ENCODE measurements at regions not wholly inside any gene's neighbourhood (a gene's known extent, or its start where the extent isn't known, plus 50 kb on each side); places are given as distances from the start of the nearest gene placed in this dataset.

DNA sequence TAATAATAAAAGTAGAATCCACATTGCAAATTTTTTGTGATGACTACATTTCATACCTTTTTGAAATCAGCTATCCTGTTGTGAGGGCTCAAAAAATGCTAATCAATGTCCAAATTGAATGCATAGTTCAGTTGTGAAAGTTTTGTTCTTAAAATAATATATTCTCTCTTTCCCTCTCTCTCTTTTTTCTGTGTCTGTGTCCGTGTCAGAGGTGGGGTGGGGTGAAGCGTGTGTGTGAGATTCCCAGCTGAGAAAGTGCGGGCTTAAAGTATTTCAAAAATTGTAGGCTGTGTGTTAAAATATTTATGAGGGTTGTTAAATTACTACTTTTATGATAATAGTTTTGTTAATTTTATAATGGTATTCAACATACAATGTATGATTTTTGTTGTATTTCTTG lies 388.0 kb upstream of the LRRTM4 start:
- Histone ChIP-seq H3K56ac (ENCODE audit: insufficient read length, low read depth, low read length) (no peak overlapping the region), H3K18ac (ENCODE audit: insufficient read length, low read depth, low read length) (no peak overlapping the region), H4K5ac (ENCODE audit: insufficient read length, low read depth, low read length) (no peak overlapping the region), H2BK120ac (ENCODE audit: low read depth, low read length, poor library complexity, severe bottlenecking) (no peak overlapping the region), H4K8ac (replicated peaks; ENCODE audit: insufficient read length, low read depth, low read length) (no peak overlapping the region), H2BK15ac (ENCODE audit: low read depth, low read length) (no peak overlapping the region), H4K91ac (ENCODE audit: insufficient read length, low read depth, low read length) (no peak overlapping the region), H3K27ac (ENCODE audit: insufficient read length, low read depth, low read length) (no peak overlapping the region), H3T11ph (ENCODE audit: low read length) (no peak overlapping the region), H2BK12ac (ENCODE audit: insufficient read length, low read depth, low read length) (no peak overlapping the region), H2AK5ac (ENCODE audit: insufficient read length, low read length) (no peak overlapping the region), H4K20me1 (ENCODE audit: control insufficient read depth, insufficient read depth, insufficient read length) (no peaks in the 10 kb centered on the region), H3K27me3 (ENCODE audit: insufficient read depth, low read length) (no peaks in the 10 kb centered on the region), H2BK20ac (ENCODE audit: low read depth, low read length, poor library complexity, severe bottlenecking) (no peak overlapping the region), H3K9me3 (ENCODE audit: control insufficient read depth, low read depth, low read length) (no peaks in the 10 kb centered on the region), H3K23me2 (ENCODE audit: insufficient read length, low read depth, low read length, poor library complexity, severe bottlenecking) (no peaks in the 10 kb centered on the region), H3K4me1 (ENCODE audit: insufficient read depth, low read length) (no peaks in the 10 kb centered on the region), H3K79me2 (ENCODE audit: insufficient read depth, low read length) (no peaks in the 10 kb centered on the region), H2AFZ (ENCODE audit: low read length) (no peak overlapping the region), H3K4ac (ENCODE audit: low read depth, low read length) (no peak overlapping the region), H3K79me1 (ENCODE audit: insufficient read depth, low read depth, low read length, poor library complexity, severe bottlenecking) (no peaks in the 10 kb centered on the region), H3K23ac (ENCODE audit: insufficient read length, low read depth, low read length) (no peak overlapping the region), H3K4me2 (ENCODE audit: insufficient read depth, insufficient read length, low read length) (no peak overlapping the region), H3K9ac (ENCODE audit: extremely low read depth, insufficient read length, low read length) (no peak overlapping the region), H3K14ac (ENCODE audit: insufficient read depth, low read length) (no peak overlapping the region), H2BK5ac (ENCODE audit: insufficient read length, low read length) (no peak overlapping the region)
- TF ChIP-seq, protein P1, sequence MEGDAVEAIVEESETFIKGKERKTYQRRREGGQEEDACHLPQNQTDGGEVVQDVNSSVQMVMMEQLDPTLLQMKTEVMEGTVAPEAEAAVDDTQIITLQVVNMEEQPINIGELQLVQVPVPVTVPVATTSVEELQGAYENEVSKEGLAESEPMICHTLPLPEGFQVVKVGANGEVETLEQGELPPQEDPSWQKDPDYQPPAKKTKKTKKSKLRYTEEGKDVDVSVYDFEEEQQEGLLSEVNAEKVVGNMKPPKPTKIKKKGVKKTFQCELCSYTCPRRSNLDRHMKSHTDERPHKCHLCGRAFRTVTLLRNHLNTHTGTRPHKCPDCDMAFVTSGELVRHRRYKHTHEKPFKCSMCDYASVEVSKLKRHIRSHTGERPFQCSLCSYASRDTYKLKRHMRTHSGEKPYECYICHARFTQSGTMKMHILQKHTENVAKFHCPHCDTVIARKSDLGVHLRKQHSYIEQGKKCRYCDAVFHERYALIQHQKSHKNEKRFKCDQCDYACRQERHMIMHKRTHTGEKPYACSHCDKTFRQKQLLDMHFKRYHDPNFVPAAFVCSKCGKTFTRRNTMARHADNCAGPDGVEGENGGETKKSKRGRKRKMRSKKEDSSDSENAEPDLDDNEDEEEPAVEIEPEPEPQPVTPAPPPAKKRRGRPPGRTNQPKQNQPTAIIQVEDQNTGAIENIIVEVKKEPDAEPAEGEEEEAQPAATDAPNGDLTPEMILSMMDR (conservative IDR thresholded peaks at IDR 0.05), result no peak
- no peak overlapping the region for H3K4me3 Mint-ChIP-seq
- no CpG with 5 or more reads among the region's 3 CpGs for WGBS (ENCODE audit: extremely low coverage, insufficient read length, low lambda C conversion rate)
- no peaks in the 10 kb centered on the region for H3K27me3 Mint-ChIP-seq (ENCODE audit: low read depth)
- H3K9me3 Mint-ChIP-seq, result no peaks in the 10 kb centered on the region
- no peak for DNase-seq
- no peaks in the 10 kb centered on the region; a peak in 1 of 7 replicates for H3K36me3 Mint-ChIP-seq (ENCODE audit: insufficient read depth in 1 of 3, low read depth in 3 of 3)
- no peak overlapping the region for H3K27ac Mint-ChIP-seq
- no peaks in the 10 kb centered on the region for H3K4me1 Mint-ChIP-seq

Measured in H9 (cell line).